ENCODE measurements at regions not wholly inside any gene's neighbourhood (a gene's known extent, or its start where the extent isn't known, plus 50 kb on each side); places are given as distances from the start of the nearest gene placed in this dataset.
"Not testable (repeated sequence)": the region's sequence is repeated elsewhere in the genome, so short reads cannot be mapped to it uniquely, and the experiment has no call there.

- DNase-seq: no peak
These were observed 219.9 kb upstream of the PROK2 start for GRCh38 chr3:72004749-72005292.

- DNase-seq: no peak
These were observed 219.0 kb upstream of the PROK2 start for GRCh38 chr3:72003936-72004335.

GRCh38 chr3:72001758-72002157 lies 216.8 kb upstream of the PROK2 start:
- DNase-seq: no peak

- no peak for DNase-seq
These were observed 214.2 kb upstream of the PROK2 start for GRCh38 chr3:71998995-71999673.

- no peak for DNase-seq
These were observed 212.2 kb upstream of the PROK2 start for GRCh38 chr3:71997066-71997653.

- no peak for DNase-seq
These were observed 210.0 kb upstream of the PROK2 start for GRCh38 chr3:71994906-71995305.

- DNase-seq: no peak
These were observed 209.3 kb upstream of the PROK2 start for GRCh38 chr3:71994203-71994602.

GRCh38 chr3:71991681-71992080 lies 206.7 kb upstream of the PROK2 start:
- no peak for DNase-seq

GRCh38 chr3:71991046-71991445 lies 206.1 kb upstream of the PROK2 start:
- no peak for DNase-seq

- no peak for DNase-seq
These were observed 205.6 kb upstream of the PROK2 start for GRCh38 chr3:71990545-71990944.

GRCh38 chr3:71989165-71989564 lies 204.2 kb upstream of the PROK2 start:
- no peak for DNase-seq

GRCh38 chr3:71987828-71988227 lies 202.9 kb upstream of the PROK2 start:
- DNase-seq: no peak

GRCh38 chr3:71987089-71987735 lies 202.3 kb upstream of the PROK2 start:
- no peak for DNase-seq

GRCh38 chr3:71986606-71987005 lies 201.7 kb upstream of the PROK2 start:
- no peak for DNase-seq

GRCh38 chr3:71984843-71985613 lies 200.1 kb upstream of the PROK2 start:
- peak; percentile 13 for DNase-seq

GRCh38 chr3:71983694-71984093 lies 198.7 kb upstream of the PROK2 start:
- DNase-seq: no peak

- not testable (repeated sequence) for DNase-seq
These were observed 197.7 kb upstream of the PROK2 start for GRCh38 chr3:71982506-71983258.

GRCh38 chr3:71979175-71979574 lies 194.2 kb upstream of the PROK2 start:
- DNase-seq: no peak

- DNase-seq: no peak
These were observed 193.3 kb upstream of the PROK2 start for GRCh38 chr3:71978150-71978721.

GRCh38 chr3:71977525-71977924 lies 192.6 kb upstream of the PROK2 start:
- DNase-seq: no peak

GRCh38 chr3:71975573-71975972 lies 190.6 kb upstream of the PROK2 start:
- no peak for DNase-seq

GRCh38 chr3:71974786-71975185 lies 189.8 kb upstream of the PROK2 start:
- no peak for DNase-seq

Data from CD4-positive, alpha-beta T cell treated with Interleukin-17A for 4 hours (primary cell).